Chondrocyte (in vitro differentiated cells): ENCODE measurements at regions not wholly inside any gene's neighbourhood (a gene's known extent, or its start where the extent isn't known, plus 50 kb on each side); places are given as distances from the start of the nearest gene placed in this dataset.

Experiments
- DNase-seq: peaks from one replicate; pipeline ENCODE4 v3.0.0; 2021; ENCODE audit warnings: mixed read lengths, low spot score
- H3K27ac Mint-ChIP-seq: one replicate; pipeline ENCODE4 v1.8.0; 2021; ENCODE audit warnings: mild to moderate bottlenecking, moderate library complexity, mixed read lengths; ENCODE audit not compliant: unreplicated experiment
- H3K27me3 Mint-ChIP-seq: 2 replicates; pipeline ENCODE4 v1.8.0; 2021; ENCODE audit warnings: low read depth, mixed read lengths
- H3K36me3 Mint-ChIP-seq: 2 replicates; pipeline ENCODE4 v1.8.0; 2021; ENCODE audit warnings: low read depth, mixed read lengths
- H3K4me1 Mint-ChIP-seq: 2 replicates; pipeline ENCODE4 v1.8.0; 2021; ENCODE audit warnings: low read depth, mild to moderate bottlenecking, mixed read lengths
- H3K4me3 Mint-ChIP-seq: one replicate; pipeline ENCODE4 v1.8.0; 2021; ENCODE audit warnings: mild to moderate bottlenecking, moderate library complexity, mixed read lengths; ENCODE audit not compliant: unreplicated experiment
- H3K9me3 Mint-ChIP-seq: 2 replicates; pipeline ENCODE4 v1.8.0; 2021; ENCODE audit warnings: low read depth, mixed read lengths
- TF ChIP-seq, protein P1 (sequence below): fragments of 200-600 bp; sonication (generic); IDR thresholded peaks from 2 replicates; pipeline ENCODE4 v1.5.0; 2021; ENCODE audit warnings: antibody characterized with exemption, mild to moderate bottlenecking, moderate library complexity

DNA sequence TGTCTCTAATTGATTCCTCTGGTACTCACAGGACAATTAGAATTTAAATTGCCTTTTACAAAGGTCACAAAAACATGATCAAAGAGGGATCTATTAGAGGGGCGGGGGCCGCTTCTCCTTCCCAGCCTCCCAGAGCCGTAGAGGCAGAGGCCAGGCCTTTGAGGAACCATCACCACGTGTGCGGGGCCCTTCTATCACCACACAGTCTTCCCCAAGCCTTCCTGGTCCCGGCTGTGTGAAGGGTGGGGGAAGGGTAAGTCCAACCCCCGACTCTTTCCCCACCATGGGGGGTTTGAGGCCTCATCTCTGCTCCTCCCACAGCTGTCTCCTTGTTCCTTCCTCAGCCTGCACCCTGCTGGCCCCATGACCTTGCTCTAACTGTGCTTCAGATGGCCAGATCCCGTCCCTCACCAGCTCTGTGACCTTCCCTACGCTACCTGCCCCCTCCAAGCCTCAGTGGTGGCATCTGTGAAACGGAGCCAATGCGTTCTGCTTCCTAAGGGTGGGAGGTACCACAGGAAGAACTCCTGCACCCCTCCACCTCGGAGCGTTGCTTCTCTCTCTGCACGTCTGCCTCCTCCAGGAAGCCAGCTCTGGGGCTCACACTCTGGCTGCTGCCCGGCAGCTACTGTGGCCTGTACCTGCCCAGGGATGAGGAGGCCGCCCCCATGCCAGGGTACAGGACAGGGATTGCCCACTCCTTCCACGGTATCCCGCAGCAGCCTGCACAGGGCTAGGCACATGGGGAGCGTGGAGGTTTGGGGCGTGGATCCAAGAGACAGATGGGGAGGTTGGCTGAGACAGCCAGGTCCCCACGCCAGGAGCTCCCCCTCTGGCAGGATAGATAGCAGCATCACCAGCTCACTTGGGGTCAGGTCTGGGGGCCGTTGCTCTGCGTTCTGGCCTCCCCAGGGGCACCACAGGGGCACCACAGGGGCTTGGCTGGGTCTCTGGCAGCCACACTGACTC is 83.8 kb downstream of the LINGO1 start:
- Mint-ChIP-seq H3K36me3 (no peaks in the 10 kb centered on the region), H3K27me3 (no peaks in the 10 kb centered on the region), H3K27ac (no peak overlapping the region), H3K4me1 (peaks cover 11% of the 10 kb centered on the region), H3K4me3 (no peak overlapping the region), H3K9me3 (peaks cover 5% of the 10 kb centered on the region)
- TF ChIP-seq, protein P1, sequence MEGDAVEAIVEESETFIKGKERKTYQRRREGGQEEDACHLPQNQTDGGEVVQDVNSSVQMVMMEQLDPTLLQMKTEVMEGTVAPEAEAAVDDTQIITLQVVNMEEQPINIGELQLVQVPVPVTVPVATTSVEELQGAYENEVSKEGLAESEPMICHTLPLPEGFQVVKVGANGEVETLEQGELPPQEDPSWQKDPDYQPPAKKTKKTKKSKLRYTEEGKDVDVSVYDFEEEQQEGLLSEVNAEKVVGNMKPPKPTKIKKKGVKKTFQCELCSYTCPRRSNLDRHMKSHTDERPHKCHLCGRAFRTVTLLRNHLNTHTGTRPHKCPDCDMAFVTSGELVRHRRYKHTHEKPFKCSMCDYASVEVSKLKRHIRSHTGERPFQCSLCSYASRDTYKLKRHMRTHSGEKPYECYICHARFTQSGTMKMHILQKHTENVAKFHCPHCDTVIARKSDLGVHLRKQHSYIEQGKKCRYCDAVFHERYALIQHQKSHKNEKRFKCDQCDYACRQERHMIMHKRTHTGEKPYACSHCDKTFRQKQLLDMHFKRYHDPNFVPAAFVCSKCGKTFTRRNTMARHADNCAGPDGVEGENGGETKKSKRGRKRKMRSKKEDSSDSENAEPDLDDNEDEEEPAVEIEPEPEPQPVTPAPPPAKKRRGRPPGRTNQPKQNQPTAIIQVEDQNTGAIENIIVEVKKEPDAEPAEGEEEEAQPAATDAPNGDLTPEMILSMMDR = no peak
- peak; percentile 49 for DNase-seq

DNA sequence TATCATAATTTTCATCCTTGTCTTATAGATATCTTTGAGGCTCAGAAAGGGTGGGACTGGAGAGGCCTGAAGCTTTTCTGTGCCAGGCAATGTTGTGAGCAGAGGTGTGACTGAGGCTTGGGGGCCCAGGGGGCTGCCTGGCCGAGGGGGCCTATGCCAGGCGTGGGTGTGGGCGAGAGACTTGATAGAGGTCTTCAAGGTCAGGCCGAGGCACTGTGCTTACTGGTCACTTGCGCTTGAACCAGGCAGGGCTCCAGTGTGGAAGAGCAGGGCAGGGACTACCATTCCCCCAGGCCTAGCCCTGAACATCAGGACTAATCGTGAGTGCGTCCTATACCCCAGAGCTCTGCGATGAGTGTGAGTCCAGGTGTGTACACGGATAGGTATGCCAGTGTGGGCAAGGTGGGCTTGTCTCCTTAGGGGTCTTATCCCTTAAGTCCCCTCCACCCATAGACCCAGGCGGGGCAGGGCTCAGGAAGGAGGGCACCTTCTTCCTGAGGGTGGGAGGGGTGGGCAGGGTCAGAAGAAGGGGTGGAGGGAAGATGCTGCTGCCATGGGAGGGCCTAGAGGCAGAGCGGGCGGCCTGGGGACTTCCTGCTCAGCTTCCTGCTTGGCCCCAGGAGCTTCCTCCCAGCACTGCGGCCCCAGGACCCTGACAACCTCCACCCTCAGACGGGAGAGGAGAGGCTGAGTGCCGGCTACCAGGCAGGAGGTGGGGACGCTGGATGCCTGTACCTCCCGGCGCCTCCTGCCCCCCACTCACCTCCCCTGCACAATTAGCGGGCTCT is 84.7 kb downstream of the LINGO1 start:
- Mint-ChIP-seq H3K27ac (no peak overlapping the region), H3K4me3 (no peak overlapping the region), H3K9me3 (peaks cover 5% of the 10 kb centered on the region), H3K4me1 (peaks cover 19% of the 10 kb centered on the region), H3K27me3 (no peaks in the 10 kb centered on the region), H3K36me3 (no peaks in the 10 kb centered on the region)
- DNase-seq = peak; percentile 83
- TF ChIP-seq, protein P1 = no peak

DNA sequence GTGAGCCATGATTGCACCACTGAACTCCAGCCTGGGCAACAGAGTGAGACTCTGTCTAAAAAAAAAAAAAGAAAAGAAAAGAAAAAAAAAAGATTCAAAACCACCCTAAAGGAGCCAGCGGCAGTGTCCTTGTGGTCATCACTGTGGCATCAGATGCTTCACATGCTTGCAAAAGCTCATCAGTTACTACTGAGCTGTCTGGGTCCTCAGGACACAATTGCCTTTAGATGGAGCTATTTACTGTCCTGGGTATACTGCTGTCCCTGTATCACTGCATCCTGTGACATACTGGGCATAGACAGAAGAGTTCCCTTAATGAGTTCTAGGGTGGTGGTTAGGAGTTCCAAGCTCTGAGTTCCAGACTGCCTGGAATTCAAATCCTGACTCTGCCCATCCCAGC is 85.8 kb downstream of the LINGO1 start:
- peaks cover 5% of the 10 kb centered on the region for H3K9me3 Mint-ChIP-seq
- no peak for DNase-seq
- H3K27me3 Mint-ChIP-seq = no peaks in the 10 kb centered on the region
- TF ChIP-seq, protein P1 = no peak
- no peak overlapping the region for H3K27ac Mint-ChIP-seq
- no peaks in the 10 kb centered on the region for H3K36me3 Mint-ChIP-seq
- no peak overlapping the region for H3K4me3 Mint-ChIP-seq
- peaks cover 30% of the 10 kb centered on the region for H3K4me1 Mint-ChIP-seq

DNA sequence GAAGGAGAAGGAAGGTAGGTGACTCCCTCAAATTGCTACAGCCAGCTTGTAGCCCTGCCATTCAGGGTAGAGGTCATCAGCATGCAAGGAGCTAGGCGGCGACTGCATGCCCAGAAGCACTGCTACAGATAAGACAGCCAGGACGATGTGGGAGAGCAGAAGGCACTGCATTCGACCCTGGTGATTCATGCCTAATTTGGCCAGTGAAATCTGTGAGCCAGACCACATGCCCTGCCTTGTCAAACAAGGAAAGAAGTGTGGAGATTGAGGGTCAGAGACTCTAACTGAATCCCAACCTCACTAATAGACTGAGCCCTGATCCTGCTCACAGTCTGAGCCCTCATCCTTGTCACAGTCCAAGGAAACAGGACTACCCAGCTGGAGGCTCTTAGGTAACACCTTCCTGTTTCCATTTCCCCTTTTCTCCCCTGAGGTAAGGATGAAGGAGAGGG is 86.6 kb downstream of the LINGO1 start:
- Mint-ChIP-seq H3K36me3 (no peaks in the 10 kb centered on the region), H3K4me3 (no peak overlapping the region)

More for the DNA sequence above, 86.6 kb downstream of the LINGO1 start:
- TF ChIP-seq, protein P1 = no peak
- Mint-ChIP-seq H3K4me1 (peaks cover 38% of the 10 kb centered on the region), H3K27ac (peak overlapping the region; percentile 27), H3K27me3 (no peaks in the 10 kb centered on the region), H3K9me3 (peaks cover 5% of the 10 kb centered on the region)
- DNase-seq = no peak
